Ovary (tissue), 7 donors: ENCODE measurements at regions not wholly inside any gene's neighbourhood (a gene's known extent, or its start where the extent isn't known, plus 50 kb on each side); places are given as distances from the start of the nearest gene placed in this dataset.

Experiments used
- DNase-seq, 5 donors: peaks; one replicate each; pipeline ENCODE4 v3.0.0-alpha.2; 2019 to 2020
- H3K27ac ChIP-seq, 2 donors: fragments of 200-600 bp; one replicate each; pipeline versions ENCODE4 v1.5.1 to v1.8.0; 2019 to 2022
- H3K27me3 ChIP-seq: fragments of 200-600 bp; one replicate; pipeline ENCODE4 v1.8.0; 2022
- H3K36me3 ChIP-seq: fragments of 200-600 bp; sonication (generic); one replicate; pipeline ENCODE4 v1.5.1; 2019
- H3K4me1 ChIP-seq: one replicate; pipeline ENCODE4 v1.8.1; 2013; ENCODE audit warnings: mild to moderate bottlenecking, moderate library complexity; ENCODE audit not compliant: insufficient read depth
- H3K4me3 ChIP-seq: fragments of 200-600 bp; sonication (generic); one replicate; pipeline ENCODE4 v1.5.1; 2017
- H3K9me3 ChIP-seq, 2 donors: fragments of 200-600 bp in 1 of 2; sonication (generic) in 1 of 2; one replicate each; pipeline versions ENCODE4 v1.5.1 to v1.8.1; 2013 to 2019; ENCODE audit warnings: mild to moderate bottlenecking in 1 of 2, moderate library complexity in 1 of 2
- CTCF ChIP-seq, 3 donors: fragments of 450-650 bp in 2 of 3; fragments of 200-600 bp in 1 of 3; IDR thresholded peaks; one replicate each; pipeline versions ENCODE4 v1.5.1 to v1.8.0; 2016 to 2022; ENCODE audit warnings: antibody characterized with exemption in 3 of 3, mild to moderate bottlenecking in 1 of 3
- EP300 ChIP-seq: sonication (generic); formaldehyde crosslinking; IDR thresholded peaks from one replicate; pipeline ENCODE4 v1.6.1; 2017; ENCODE audit warnings: antibody characterized with exemption
- POLR2A ChIP-seq: fragments of 450-650 bp; IDR thresholded peaks from one replicate; pipeline ENCODE4 v1.6.1; 2017; ENCODE audit warnings: antibody characterized with exemption, mild to moderate bottlenecking, moderate library complexity
- WGBS, 3 donors: extraction: QIAGEN DNeasy Blood & Tissue Kit in 1 of 3; methylation state at CpG; one replicate each; pipeline versions ENCODE4 v1.1.5 to v1.1.7; 2013 to 2017; 5-methylcytosine and 5-hydroxymethylcytosine counted together
- intact Hi-C, 4 donors: fragments of 100-400 bp; cut with DNase I; formaldehyde crosslinking; loops; one replicate each; pipeline versions ENCODE4 v1.11.0 to v1.15.1; 2022 to 2023
- donor health status: DM: no; HTN: no; CAD: no; lungs with moderate emphysema.
- donor health status: DM: no; HTN: no; CAD: no.
- donor health status: Bipolar disorder and iron deficiency.
- donor health status: DM: no; HTN: no; CAD: no.
- donor health status: DM: yes; HTN: yes; CAD: no.

- DNase-seq: no peak
- H3K27ac ChIP-seq: no peak overlapping the region
- H3K4me1 ChIP-seq: no peaks in the 10 kb centered on the region
- WGBS, 3 donors: 90 to 95% (median 94%) methylated on average over 2 of the region's 2 CpGs
- TF ChIP-seq CTCF (IDR thresholded peaks at IDR 0.05) (no peak), POLR2A (no peak), EP300 (no peak)
- H3K4me3 ChIP-seq: no peak overlapping the region
- intact Hi-C loops: no loop called here
- H3K9me3 ChIP-seq: no peaks in the 10 kb centered on the region
- no peaks in the 10 kb centered on the region for H3K27me3 ChIP-seq
- H3K36me3 ChIP-seq: no peaks in the 10 kb centered on the region
Measured at GRCh38 chr3:105987809-105988208, 119.0 kb upstream of the CBLB start.

GRCh38 chr3:105988540-105989212, 119.9 kb upstream of the CBLB start:
- Histone ChIP-seq H3K36me3 (no peaks in the 10 kb centered on the region), H3K27ac (no peak overlapping the region), H3K27me3 (no peaks in the 10 kb centered on the region), H3K4me1 (no peaks in the 10 kb centered on the region), H3K9me3 (no peaks in the 10 kb centered on the region), H3K4me3 (no peak overlapping the region)
- intact Hi-C loops: no loop called here
- no peak for DNase-seq
- TF ChIP-seq EP300 (no peak), POLR2A (no peak), CTCF (IDR thresholded peaks at IDR 0.05) (no peak)
- 74 to 78% (median 76%) methylated on average over 3 of the region's 3 CpGs for WGBS, 3 donors

- Histone ChIP-seq H3K4me1 (no peaks in the 10 kb centered on the region), H3K4me3 (no peak overlapping the region), H3K36me3 (no peaks in the 10 kb centered on the region), H3K27ac (no peak overlapping the region), H3K9me3 (no peaks in the 10 kb centered on the region), H3K27me3 (no peaks in the 10 kb centered on the region)
- WGBS, 3 donors: 81 to 82% (median 82%) methylated on average over 4 of the region's 4 CpGs
- intact Hi-C loops: no loop called here
- DNase-seq: no peak
- TF ChIP-seq CTCF (IDR thresholded peaks at IDR 0.05): no peak
- TF ChIP-seq POLR2A: no peak
- TF ChIP-seq EP300: no peak
Measured at GRCh38 chr3:105996781-105997180, 128.0 kb upstream of the CBLB start.

- intact Hi-C loops: no loop called here
- WGBS, 3 donors: 89 to 100% (median 94%) methylated on average over 1 of the region's 1 CpG
- TF ChIP-seq CTCF (IDR thresholded peaks at IDR 0.05) (no peak), POLR2A (no peak), EP300 (no peak)
- DNase-seq: no peak
- no peaks in the 10 kb centered on the region for H3K4me1 ChIP-seq
- H3K9me3 ChIP-seq: no peaks in the 10 kb centered on the region
- H3K27me3 ChIP-seq: no peaks in the 10 kb centered on the region
- H3K27ac ChIP-seq: no peak overlapping the region
- no peak overlapping the region for H3K4me3 ChIP-seq
- no peaks in the 10 kb centered on the region for H3K36me3 ChIP-seq
Measured at GRCh38 chr3:105997466-105997799, 128.6 kb upstream of the CBLB start.
